ENCODE measurements at regions not wholly inside any gene's neighbourhood (a gene's known extent, or its start where the extent isn't known, plus 50 kb on each side); places are given as distances from the start of the nearest gene placed in this dataset.

- Histone ChIP-seq H3K14ac (ENCODE audit: insufficient read length) (no peak overlapping the region), H2BK20ac (ENCODE audit: low read length) (no peak overlapping the region), H2AK5ac (ENCODE audit: low read depth, low read length) (no peak overlapping the region), H3K23ac (ENCODE audit: insufficient read length) (no peak overlapping the region), H3K79me2 (ENCODE audit: control insufficient read depth in 1 of 2, insufficient read depth in 2 of 2, low read length in 2 of 2) (no peaks in the 10 kb centered on the region), H3K56ac (replicated peaks; ENCODE audit: insufficient read length, low read depth, low read length) (no peak overlapping the region), H4K8ac (ENCODE audit: extremely low read depth, insufficient read depth, low read length) (no peak overlapping the region), H3K27ac (ENCODE audit: low read depth, low read length) (no peak overlapping the region), H2BK12ac (ENCODE audit: low read depth, low read length) (no peak overlapping the region), H3K36me3 (ENCODE audit: control insufficient read depth in 2 of 4, insufficient read depth in 4 of 4, low read length in 3 of 4) (no peaks in the 10 kb centered on the region), H4K5ac (ENCODE audit: insufficient read length, low read depth, low read length) (no peak overlapping the region), H4K91ac (replicated peaks; ENCODE audit: insufficient read length, low read length) (no peak overlapping the region), H3K9ac (replicated peaks in 1 of 4; ENCODE audit: extremely low read depth in 1 of 4, low read depth in 3 of 4, low read length in 3 of 4) (no peak overlapping the region), H3K4ac (replicated peaks; ENCODE audit: insufficient read length, low read depth, low read length) (no peak overlapping the region), H3K4me3 (ENCODE audit: extremely low read depth in 1 of 4, insufficient read depth in 2 of 4, low read depth in 3 of 4, low read length in 4 of 4) (no peak overlapping the region), H3K79me1 (ENCODE audit: low read depth, low read length) (no peaks in the 10 kb centered on the region), H2AFZ (ENCODE audit: low read length) (no peak overlapping the region), H3K4me1 (replicated peaks in 1 of 4; ENCODE audit: control insufficient read depth in 3 of 4, insufficient read depth in 4 of 4, low read length in 3 of 4) (no peaks in the 10 kb centered on the region), H3K4me2 (ENCODE audit: insufficient read depth in 1 of 2, low read depth in 2 of 2, low read length in 2 of 2) (no peak overlapping the region), H2BK5ac (ENCODE audit: low read depth, low read length) (no peak overlapping the region), H3K27me3 (replicated peaks in 1 of 4; ENCODE audit: control insufficient read depth in 3 of 4, extremely low read depth in 1 of 4, insufficient read depth in 3 of 4, low read length in 3 of 4) (no peaks in the 10 kb centered on the region), H3K23me2 (ENCODE audit: low read depth, low read length) (no peaks in the 10 kb centered on the region), H4K20me1 (replicated peaks in 1 of 2; ENCODE audit: control insufficient read depth in 1 of 2, insufficient read depth in 2 of 2, low read length in 2 of 2) (no peaks in the 10 kb centered on the region), H3K9me3 (ENCODE audit: insufficient read depth in 2 of 2, low read depth in 1 of 2, low read length in 1 of 2) (no peaks in the 10 kb centered on the region), H2BK15ac (ENCODE audit: low read length) (no peak overlapping the region), H2BK120ac (replicated peaks; ENCODE audit: low read depth, low read length) (no peak overlapping the region), H3K18ac (ENCODE audit: extremely low read depth, low read length) (no peak overlapping the region)
- FAIRE-seq: no peak
- CTCF ChIA-PET (ENCODE audit: partially characterized antibody): interaction anchor here (0.8 kb wide), 1 partner anchor 24 kb away, joined by 3 read pairs; no protein-coding TSS in a partner anchor
- no peak for DNase-seq (ENCODE audit: low read depth in 1 of 2, low spot score in 2 of 2)
- TF ChIP-seq FOSL1 (IDR thresholded peaks at IDR 0.05; ENCODE audit: insufficient read depth, low read depth, low read length) (no peak), USF2 (IDR thresholded peaks at IDR 0.05; ENCODE audit: low read length) (no peak)
- POLR2A ChIA-PET (ENCODE audit: partially characterized antibody): no interaction called here
Measured at GRCh38 chr3:113062705-113063104, 71.9 kb downstream of the GTPBP8 start.
